Natural killer cell (primary cell): ENCODE measurements at regions not wholly inside any gene's neighbourhood (a gene's known extent, or its start where the extent isn't known, plus 50 kb on each side); places are given as distances from the start of the nearest gene placed in this dataset.

ENCODE experiments used
- ATAC-seq, 3 donors: fragments of 150-1000 bp in 2 of 3; fragments of 200-7000 bp in 1 of 3; cut with Tn5 transposase; 1 replicate in 1 of 3; 2 replicates in 2 of 3; pipeline ENCODE4 v1.10.0; 2021; ENCODE audit warnings: mild to moderate bottlenecking in 2 of 3, moderate library complexity in 2 of 3
- DNase-seq, 2 donors: peaks; one replicate each; pipeline versions ENCODE4 v3.0.0 to v3.0.0-alpha.2; 2013 to 2021; ENCODE audit warnings: mixed read lengths in 1 of 2
- H3K27ac ChIP-seq: one replicate; pipeline ENCODE4 v1.5.1; 2013; ENCODE audit warnings: mild to moderate bottlenecking, low read length
- H3K27me3 ChIP-seq: one replicate; pipeline ENCODE4 v1.6.1; 2013; ENCODE audit warnings: low read length; ENCODE audit not compliant: control insufficient read depth, insufficient read depth
- H3K36me3 ChIP-seq: one replicate; pipeline ENCODE4 v1.6.1; 2013; ENCODE audit warnings: low read length; ENCODE audit not compliant: control insufficient read depth, insufficient read depth
- H3K4me1 ChIP-seq: one replicate; pipeline ENCODE4 v1.6.1; 2013; ENCODE audit warnings: low read length; ENCODE audit not compliant: control insufficient read depth, insufficient read depth
- H3K4me3 ChIP-seq: one replicate; pipeline ENCODE4 v1.5.1; 2013; ENCODE audit warnings: low read length
- H3K9me3 ChIP-seq: one replicate; pipeline ENCODE4 v1.6.1; 2013; ENCODE audit warnings: low read length; ENCODE audit not compliant: control insufficient read depth, insufficient read depth
- H3K27ac Mint-ChIP-seq, 2 donors: one replicate each; pipeline ENCODE4 v1.8.0; 2022; ENCODE audit warnings: mild to moderate bottlenecking in 2 of 2, mixed read lengths in 2 of 2, moderate library complexity in 1 of 2
- H3K27me3 Mint-ChIP-seq, 2 donors: one replicate each; pipeline ENCODE4 v1.8.0; 2022; ENCODE audit warnings: low read depth in 2 of 2, mixed read lengths in 2 of 2
- H3K36me3 Mint-ChIP-seq: one replicate; pipeline ENCODE4 v1.8.0; 2022; ENCODE audit warnings: mixed read lengths
- H3K4me1 Mint-ChIP-seq, 2 donors: one replicate each; pipeline ENCODE4 v1.8.0; 2022; ENCODE audit warnings: mixed read lengths in 2 of 2
- H3K4me3 Mint-ChIP-seq: one replicate; pipeline ENCODE4 v1.8.0; 2022; ENCODE audit warnings: mild to moderate bottlenecking, moderate library complexity, mixed read lengths
- H3K9me3 Mint-ChIP-seq, 2 donors: one replicate each; pipeline ENCODE4 v1.8.0; 2022; ENCODE audit warnings: mixed read lengths in 2 of 2
- CTCF ChIP-seq: fragments of 200-600 bp; IDR thresholded peaks from one replicate; pipeline ENCODE4 v1.8.0; 2022; ENCODE audit warnings: antibody characterized with exemption
- WGBS: methylation state at CpG from one replicate; pipeline ENCODE4 v1.1.7; 2013; ENCODE audit warnings: missing lambda C conversion rate; ENCODE audit not compliant: insufficient coverage; 5-methylcytosine and 5-hydroxymethylcytosine counted together
- intact Hi-C: fragments of 100-400 bp; cut with micrococcal nuclease; formaldehyde crosslinking; loops from one replicate; pipeline ENCODE4 v1.14.2; 2022

- H3K4me3 Mint-ChIP-seq: no peak overlapping the region
- intact Hi-C loops: no loop called here
- H3K36me3 Mint-ChIP-seq: no peaks in the 10 kb centered on the region
- H3K27ac Mint-ChIP-seq: no peak overlapping the region
- Histone ChIP-seq H3K36me3 (no peaks in the 10 kb centered on the region), H3K4me3 (no peak overlapping the region), H3K27me3 (no peaks in the 10 kb centered on the region), H3K27ac (no peak overlapping the region), H3K4me1 (no peaks in the 10 kb centered on the region), H3K9me3 (no peaks in the 10 kb centered on the region)
- ATAC-seq (no peak), DNase-seq (no peak)
- no peaks in the 10 kb centered on the region for H3K27me3 Mint-ChIP-seq
- H3K9me3 Mint-ChIP-seq: peaks cover 15 to 17% of the 10 kb centered on the region in 2 donors
- TF ChIP-seq CTCF: no peak
- H3K4me1 Mint-ChIP-seq: no peaks in the 10 kb centered on the region
- whole genome bisulfite sequencing: no CpG with 5 or more reads among the region's 1 CpG
Observed at GRCh38 chr1:217344712-217345111, 286.2 kb downstream of the GPATCH2 start.

- Histone ChIP-seq H3K4me1 (no peaks in the 10 kb centered on the region), H3K9me3 (no peaks in the 10 kb centered on the region), H3K36me3 (no peaks in the 10 kb centered on the region), H3K27me3 (no peaks in the 10 kb centered on the region), H3K4me3 (no peak overlapping the region), H3K27ac (no peak overlapping the region)
- WGBS: 89% methylated on average over 7 of the region's 8 CpGs
- TF ChIP-seq CTCF: no peak
- H3K27me3 Mint-ChIP-seq: no peaks in the 10 kb centered on the region
- no peak for DNase-seq
- intact Hi-C loops: no loop called here
- H3K9me3 Mint-ChIP-seq: peaks cover 15 to 17% of the 10 kb centered on the region in 2 donors
- ATAC-seq: no peak
- H3K4me3 Mint-ChIP-seq: no peak overlapping the region
- no peaks in the 10 kb centered on the region for H3K4me1 Mint-ChIP-seq
- H3K27ac Mint-ChIP-seq: no peak overlapping the region
- H3K36me3 Mint-ChIP-seq: no peaks in the 10 kb centered on the region
Observed at GRCh38 chr1:217343907-217344306, 287.0 kb downstream of the GPATCH2 start.

GRCh38 chr1:217342105-217342504, 288.8 kb downstream of the GPATCH2 start:
- Histone ChIP-seq H3K36me3 (no peaks in the 10 kb centered on the region), H3K4me3 (no peak overlapping the region), H3K27ac (no peak overlapping the region), H3K27me3 (no peaks in the 10 kb centered on the region), H3K4me1 (no peaks in the 10 kb centered on the region), H3K9me3 (no peaks in the 10 kb centered on the region)
- H3K9me3 Mint-ChIP-seq: peaks cover 11 to 12% of the 10 kb centered on the region in 2 donors
- H3K27me3 Mint-ChIP-seq: no peaks in the 10 kb centered on the region
- TF ChIP-seq CTCF: no peak
- H3K27ac Mint-ChIP-seq: no peak overlapping the region
- intact Hi-C loops: no loop called here
- no peak overlapping the region for H3K4me3 Mint-ChIP-seq
- ATAC-seq (no peak), DNase-seq (no peak)
- no peaks in the 10 kb centered on the region for H3K36me3 Mint-ChIP-seq
- no peaks in the 10 kb centered on the region for H3K4me1 Mint-ChIP-seq

- Mint-ChIP-seq H3K9me3 (peaks cover 3 to 9% of the 10 kb centered on the region in 2 donors), H3K27ac (no peak overlapping the region), H3K4me3 (no peak overlapping the region), H3K27me3 (no peaks in the 10 kb centered on the region), H3K36me3 (no peaks in the 10 kb centered on the region), H3K4me1 (no peaks in the 10 kb centered on the region)
- no peak overlapping the region for H3K27ac ChIP-seq
- no peak for ATAC-seq
- H3K4me1 ChIP-seq: no peaks in the 10 kb centered on the region
- H3K4me3 ChIP-seq: no peak overlapping the region
- DNase-seq: no peak
- no peak for TF ChIP-seq CTCF
- intact Hi-C loops: no loop called here
- H3K9me3 ChIP-seq: no peaks in the 10 kb centered on the region
- 90% methylated on average over 3 of the region's 4 CpGs for WGBS
- H3K36me3 ChIP-seq: no peaks in the 10 kb centered on the region
- no peaks in the 10 kb centered on the region for H3K27me3 ChIP-seq
Observed at GRCh38 chr1:217336724-217337123, 294.2 kb downstream of the GPATCH2 start.
